ENCODE measurements at regions not wholly inside any gene's neighbourhood (a gene's known extent, or its start where the extent isn't known, plus 50 kb on each side); places are given as distances from the start of the nearest gene placed in this dataset.
A peak's percentile ranks its signal among the peaks of the same experiment; 100 is the strongest.
"Not testable (repeated sequence)": the region's sequence is repeated elsewhere in the genome, so short reads cannot be mapped to it uniquely, and the experiment has no call there.

DNA sequence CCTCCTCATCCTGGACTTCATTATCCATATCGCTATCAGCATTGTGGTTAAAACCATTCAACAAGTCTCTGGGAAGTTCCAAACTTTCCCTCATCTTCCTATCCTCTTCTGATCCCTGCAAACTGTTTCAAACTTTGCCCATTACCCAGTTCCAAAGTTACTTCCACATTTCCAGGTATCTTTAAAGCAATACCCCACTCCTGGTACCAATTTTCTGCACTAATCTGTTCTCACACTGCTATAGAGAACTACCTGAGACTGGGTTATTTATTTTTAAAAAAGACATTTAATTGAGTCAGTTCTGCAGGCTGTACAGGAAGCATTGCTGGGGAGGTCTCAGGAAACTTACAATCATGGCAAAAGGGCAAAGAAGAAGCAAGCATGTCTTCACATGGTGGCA, 147.3 kb downstream of the ARL4A start:
- CTCF ChIA-PET, result no interaction called here

DNA sequence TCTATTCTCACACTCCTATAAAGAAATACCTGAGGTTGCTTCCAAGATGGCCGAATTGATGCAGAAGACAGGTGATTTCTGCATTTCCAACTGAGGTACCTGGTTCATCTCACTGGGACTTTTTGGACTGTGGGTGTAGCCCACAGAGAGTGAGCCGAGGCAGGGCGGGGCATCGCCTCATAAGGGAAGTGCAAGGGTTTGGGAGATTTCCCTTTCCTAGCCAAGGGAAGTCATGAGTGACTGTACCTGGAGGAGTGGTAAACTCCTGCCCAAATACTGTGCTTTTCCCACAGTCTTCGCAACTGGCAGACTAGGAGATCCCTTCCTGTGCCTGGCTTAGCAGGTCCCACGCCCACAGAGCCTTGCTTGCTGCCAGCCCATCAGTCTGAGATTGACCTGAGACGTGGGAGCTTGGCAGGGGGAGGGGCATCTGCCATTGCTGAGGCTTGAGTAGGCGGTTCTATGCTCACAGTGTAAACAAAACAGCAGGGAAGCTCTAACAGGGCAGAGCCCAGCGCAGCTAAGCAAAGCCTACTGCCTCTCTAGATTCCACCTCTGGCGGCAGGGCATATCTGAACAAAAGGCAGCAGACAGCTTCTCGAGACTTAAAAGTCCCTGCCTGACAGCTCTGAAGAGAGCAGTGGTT, 152.2 kb downstream of the ARL4A start:
- ChIA-PET POLR2A (no interaction called here), CTCF (no interaction called here)
- peak; percentile 18 for DNase-seq (ENCODE audit: extremely low spot score)
- TF ChIP-seq FOXA1 (IDR thresholded peaks at IDR 0.05) (no peak), ZNF384 (IDR thresholded peaks at IDR 0.05) (no peak), BHLHE40 (IDR thresholded peaks at IDR 0.05; ENCODE audit: borderline replicate concordance) (no peak), LEF1 (IDR thresholded peaks at IDR 0.05; ENCODE audit: borderline replicate concordance) (no peak), L3MBTL2 (conservative IDR thresholded peaks at IDR 0.05) (no peak), TARDBP (IDR thresholded peaks at IDR 0.05) (no peak), ARNT (IDR thresholded peaks at IDR 0.05) (no peak)

More for the DNA sequence above, 147.3 kb downstream of the ARL4A start:
- POLR2A ChIA-PET, result no interaction called here
- DNase-seq (ENCODE audit: extremely low spot score), result no peak
- no peak for TF ChIP-seq LEF1 (IDR thresholded peaks at IDR 0.05; ENCODE audit: borderline replicate concordance)
- TF ChIP-seq FOXK2 (IDR thresholded peaks at IDR 0.05), result no peak
- no peak for TF ChIP-seq HDGF (IDR thresholded peaks at IDR 0.05; ENCODE audit: borderline replicate concordance)
- no peak for TF ChIP-seq ELF4 (IDR thresholded peaks at IDR 0.05)
- no peak for TF ChIP-seq SP1 (IDR thresholded peaks at IDR 0.05)
- no peak for TF ChIP-seq FOXA1 (IDR thresholded peaks at IDR 0.05)
- TF ChIP-seq ZNF384 (IDR thresholded peaks at IDR 0.05), result no peak
- TF ChIP-seq ARNT (IDR thresholded peaks at IDR 0.05), result no peak
- no peak for TF ChIP-seq SUZ12 (IDR thresholded peaks at IDR 0.05)

DNA sequence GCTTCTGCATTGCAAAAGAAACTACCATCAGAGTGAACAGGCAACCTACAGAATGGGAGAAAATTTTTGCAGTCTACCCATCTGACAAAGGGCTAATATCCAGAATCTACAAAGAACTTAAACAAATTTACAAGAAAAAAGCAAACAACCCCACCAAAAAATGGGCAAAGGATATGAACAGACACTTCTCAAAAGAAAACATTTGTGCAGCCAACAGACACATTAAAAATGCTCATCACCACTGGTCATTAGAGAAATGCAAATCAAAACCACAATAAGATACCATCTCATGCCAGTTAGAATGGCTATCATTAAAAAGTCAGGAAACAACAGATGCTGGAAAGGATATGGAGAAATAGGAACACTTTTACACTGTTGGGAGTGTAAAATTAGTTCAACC, 157.3 kb downstream of the ARL4A start:
- CTCF ChIA-PET; POLR2A ChIA-PET; DNase-seq (ENCODE audit: extremely low spot score): not testable (repeated sequence)

- POLR2A ChIA-PET, result no interaction called here
- no peak for DNase-seq (ENCODE audit: extremely low spot score)
- CTCF ChIA-PET, result interaction anchor here (0.6 kb wide), 1 partner anchor 170 kb away, joined by 3 read pairs; no protein-coding TSS in a partner anchor
- TF ChIP-seq FOXA1 (IDR thresholded peaks at IDR 0.05) (no peak), ARNT (IDR thresholded peaks at IDR 0.05) (no peak), LEF1 (IDR thresholded peaks at IDR 0.05; ENCODE audit: borderline replicate concordance) (no peak), HDGF (IDR thresholded peaks at IDR 0.05; ENCODE audit: borderline replicate concordance) (no peak), NFRKB (IDR thresholded peaks at IDR 0.05) (no peak), PKNOX1 (IDR thresholded peaks at IDR 0.05) (no peak)
Measured at GRCh38 chr7:12847001-12847400, 159.6 kb downstream of the ARL4A start.

DNA sequence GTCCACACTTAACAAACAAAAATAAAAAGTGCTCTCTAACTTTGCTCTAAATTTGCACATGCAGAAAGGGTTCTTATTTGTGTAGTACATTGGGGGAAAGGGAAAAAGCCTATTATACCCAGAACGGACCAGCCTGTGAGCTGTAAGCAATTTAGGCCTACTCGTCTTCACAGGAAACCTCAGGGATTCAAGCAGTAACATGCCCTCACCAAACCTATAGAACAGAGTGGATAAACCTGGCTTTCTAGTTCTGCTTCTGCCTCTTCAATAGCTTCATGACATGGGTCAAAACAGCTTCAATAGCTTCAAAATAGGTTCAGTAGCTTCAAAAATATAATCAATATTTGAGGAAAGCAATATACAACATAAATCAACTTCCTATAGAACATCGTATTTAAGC, 163.7 kb downstream of the ARL4A start:
- POLR2A ChIA-PET, result no interaction called here
- CTCF ChIA-PET, result no interaction called here
- DNase-seq (ENCODE audit: extremely low spot score), result no peak
- TF ChIP-seq BHLHE40 (IDR thresholded peaks at IDR 0.05; ENCODE audit: borderline replicate concordance) (no peak), TARDBP (IDR thresholded peaks at IDR 0.05) (no peak), LEF1 (IDR thresholded peaks at IDR 0.05; ENCODE audit: borderline replicate concordance) (no peak), ELF4 (IDR thresholded peaks at IDR 0.05) (no peak), NFRKB (IDR thresholded peaks at IDR 0.05) (no peak), FOXA1 (IDR thresholded peaks at IDR 0.05) (no peak), CTBP1 (IDR thresholded peaks at IDR 0.05; ENCODE audit: borderline replicate concordance) (no peak), HDGF (IDR thresholded peaks at IDR 0.05; ENCODE audit: borderline replicate concordance) (no peak), SP1 (IDR thresholded peaks at IDR 0.05) (no peak), SUZ12 (IDR thresholded peaks at IDR 0.05) (no peak), FOXK2 (IDR thresholded peaks at IDR 0.05) (no peak), FOXM1 (IDR thresholded peaks at IDR 0.05; ENCODE audit: borderline replicate concordance) (no peak), PKNOX1 (IDR thresholded peaks at IDR 0.05) (no peak), ZNF384 (IDR thresholded peaks at IDR 0.05) (no peak), L3MBTL2 (conservative IDR thresholded peaks at IDR 0.05) (no peak), ARNT (IDR thresholded peaks at IDR 0.05) (no peak)

DNA sequence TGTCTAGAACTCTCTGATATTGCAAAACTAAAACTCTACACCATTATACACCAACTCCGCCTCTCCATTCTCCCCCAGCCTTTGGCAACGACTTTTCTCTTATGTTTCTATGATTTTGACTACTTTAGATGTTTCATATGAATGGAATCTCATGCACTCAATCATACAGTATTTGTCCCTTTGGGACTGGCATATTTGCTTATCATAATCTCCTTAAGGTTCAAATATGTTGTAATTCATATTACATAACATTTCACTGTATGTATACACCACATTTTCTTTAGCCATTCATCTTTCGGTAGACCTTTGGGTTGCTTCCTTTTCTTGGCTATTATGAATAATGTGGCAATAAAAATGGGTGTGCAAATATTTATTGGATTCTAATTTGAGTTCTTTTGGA, 164.4 kb downstream of the ARL4A start:
- CTCF ChIA-PET, result no interaction called here
- TF ChIP-seq FOXK2 (IDR thresholded peaks at IDR 0.05), result no peak
- no peak for TF ChIP-seq PKNOX1 (IDR thresholded peaks at IDR 0.05)
- no peak for TF ChIP-seq NFRKB (IDR thresholded peaks at IDR 0.05)
- no peak for TF ChIP-seq ARNT (IDR thresholded peaks at IDR 0.05)
- TF ChIP-seq HDGF (IDR thresholded peaks at IDR 0.05; ENCODE audit: borderline replicate concordance), result no peak
- TF ChIP-seq BHLHE40 (IDR thresholded peaks at IDR 0.05; ENCODE audit: borderline replicate concordance), result no peak
- no peak for TF ChIP-seq L3MBTL2 (conservative IDR thresholded peaks at IDR 0.05)
- TF ChIP-seq FOXM1 (IDR thresholded peaks at IDR 0.05; ENCODE audit: borderline replicate concordance), result no peak
- TF ChIP-seq LEF1 (IDR thresholded peaks at IDR 0.05; ENCODE audit: borderline replicate concordance), result no peak
- no peak for TF ChIP-seq CTBP1 (IDR thresholded peaks at IDR 0.05; ENCODE audit: borderline replicate concordance)
- TF ChIP-seq FOXA1 (IDR thresholded peaks at IDR 0.05), result no peak
- DNase-seq (ENCODE audit: extremely low spot score), result no peak
- POLR2A ChIA-PET, result no interaction called here

- DNase-seq (ENCODE audit: extremely low spot score), result no peak
- POLR2A ChIA-PET, result no interaction called here
- CTCF ChIA-PET, result no interaction called here
- TF ChIP-seq SP1 (IDR thresholded peaks at IDR 0.05) (no peak), ZNF384 (IDR thresholded peaks at IDR 0.05) (no peak), NFRKB (IDR thresholded peaks at IDR 0.05) (no peak)
Measured at GRCh38 chr7:12855036-12855435, 167.6 kb downstream of the ARL4A start.

Measured in HEK293T (cell line).